ENCODE measurements at regions not wholly inside any gene's neighbourhood (a gene's known extent, or its start where the extent isn't known, plus 50 kb on each side); places are given as distances from the start of the nearest gene placed in this dataset.
"Not testable (repeated sequence)": the region's sequence is repeated elsewhere in the genome, so short reads cannot be mapped to it uniquely, and the experiment has no call there.

DNA sequence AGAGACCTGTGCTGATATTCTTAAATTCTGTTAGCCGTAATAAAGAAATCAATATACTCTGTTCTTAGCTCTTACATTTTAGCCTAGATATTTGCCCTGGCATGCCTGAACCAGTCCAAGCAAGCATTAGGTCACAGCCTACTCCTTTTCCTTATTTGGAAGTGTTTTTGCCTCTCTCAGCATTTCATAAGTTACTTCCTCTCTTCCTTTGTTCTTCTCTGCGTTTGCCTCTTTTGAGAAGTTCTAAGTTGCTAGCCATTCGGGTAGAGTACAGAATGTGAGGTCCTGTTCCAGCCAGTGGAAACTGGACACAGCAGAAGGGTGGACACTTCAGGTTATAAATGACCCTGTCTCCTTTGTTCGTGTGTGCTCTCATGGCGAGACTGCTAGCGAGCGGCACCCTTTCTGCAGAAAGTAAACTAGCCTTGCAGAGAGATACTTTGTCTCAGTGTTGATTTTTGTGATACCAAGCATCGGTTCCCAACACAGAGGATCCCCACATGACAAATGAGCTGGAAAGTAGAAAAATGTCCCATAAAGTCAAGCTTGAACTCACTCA is 75.0 kb upstream of the FAM153A start:
- DNase-seq (ENCODE audit: low read depth): not testable (repeated sequence)

DNA sequence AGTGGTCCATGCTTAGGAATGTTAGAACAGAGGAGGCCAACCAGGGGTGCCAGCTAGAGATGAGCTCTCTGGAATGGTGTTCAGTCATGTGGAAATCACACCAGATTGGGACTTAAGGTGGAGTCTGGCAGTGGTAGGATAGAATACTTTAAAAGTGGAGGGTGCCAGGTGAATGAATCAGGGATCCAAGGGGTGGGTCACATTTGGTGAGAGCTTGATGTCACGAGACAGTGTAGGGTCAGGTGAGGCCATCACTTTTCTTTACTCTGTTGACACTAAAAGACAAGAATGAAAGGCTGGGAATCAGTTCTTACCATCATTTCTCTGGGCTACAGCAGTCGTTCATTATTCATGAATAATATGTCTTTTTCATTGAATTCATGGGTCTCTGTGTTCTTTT is 73.8 kb upstream of the FAM153A start:
- not testable (repeated sequence) for DNase-seq (ENCODE audit: low read depth)

- DNase-seq (ENCODE audit: low read depth): not testable (repeated sequence)
Measured at GRCh38 chr5:177847914-177848313, 65.2 kb upstream of the FAM153A start.

DNA sequence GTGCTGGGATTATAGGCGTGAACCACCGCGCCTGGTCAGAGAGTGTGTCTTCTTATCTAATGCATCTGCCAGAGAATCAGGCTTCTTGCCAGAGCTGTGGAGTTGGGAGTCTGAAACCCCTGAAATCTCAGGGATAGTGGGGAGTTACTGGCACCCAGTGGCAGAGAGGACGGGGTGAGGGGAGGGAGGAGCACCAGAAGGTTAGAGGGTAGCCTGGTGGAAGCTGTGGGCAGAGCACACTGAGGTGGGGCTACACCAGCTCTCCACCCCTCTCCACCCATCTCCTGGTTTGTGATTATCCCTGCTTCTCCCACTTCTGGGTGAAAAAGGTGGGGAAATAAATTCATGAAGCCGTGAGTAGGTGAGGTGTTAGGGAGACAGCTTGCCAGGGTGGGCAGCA is 63.9 kb upstream of the FAM153A start:
- DNase-seq (ENCODE audit: low read depth): not testable (repeated sequence)

DNA sequence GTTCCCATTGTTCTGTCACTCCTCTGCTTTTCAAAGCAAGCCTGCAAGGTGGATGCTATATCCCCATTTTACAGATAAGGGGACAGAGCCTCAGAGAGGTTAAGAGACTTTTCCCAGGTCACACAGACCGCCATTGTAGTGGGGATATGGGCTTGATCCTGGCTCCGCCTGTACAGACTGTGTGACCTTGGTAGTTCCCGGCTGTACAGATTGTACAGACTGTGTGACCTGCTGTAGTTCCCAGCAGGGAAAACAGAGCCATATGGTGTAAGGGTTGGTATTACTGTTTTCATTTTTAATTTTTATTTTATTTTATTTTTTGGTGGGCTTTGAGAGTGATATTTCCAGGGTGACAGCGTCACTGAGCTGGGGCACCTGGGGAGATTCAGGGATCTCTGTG is 63.2 kb upstream of the FAM153A start:
- DNase-seq (ENCODE audit: low read depth): not testable (repeated sequence)

GRCh38 chr5:177836191-177836590 is 53.5 kb upstream of the FAM153A start:
- DNase-seq (ENCODE audit: low read depth): not testable (repeated sequence)

Data from T follicular helper cell (primary cell).